Cerebellar cortex (tissue), 1 donor: ENCODE measurements at regions not wholly inside any gene's neighbourhood (a gene's known extent, or its start where the extent isn't known, plus 50 kb on each side); places are given as distances from the start of the nearest gene placed in this dataset.
A peak's percentile ranks its signal among the peaks of the same experiment; 100 is the strongest.

Source experiments
- DNase-seq: peaks from one replicate; pipeline ENCODE4 v3.0.0-alpha.2; 2015; ENCODE audit warnings: low spot score

DNA sequence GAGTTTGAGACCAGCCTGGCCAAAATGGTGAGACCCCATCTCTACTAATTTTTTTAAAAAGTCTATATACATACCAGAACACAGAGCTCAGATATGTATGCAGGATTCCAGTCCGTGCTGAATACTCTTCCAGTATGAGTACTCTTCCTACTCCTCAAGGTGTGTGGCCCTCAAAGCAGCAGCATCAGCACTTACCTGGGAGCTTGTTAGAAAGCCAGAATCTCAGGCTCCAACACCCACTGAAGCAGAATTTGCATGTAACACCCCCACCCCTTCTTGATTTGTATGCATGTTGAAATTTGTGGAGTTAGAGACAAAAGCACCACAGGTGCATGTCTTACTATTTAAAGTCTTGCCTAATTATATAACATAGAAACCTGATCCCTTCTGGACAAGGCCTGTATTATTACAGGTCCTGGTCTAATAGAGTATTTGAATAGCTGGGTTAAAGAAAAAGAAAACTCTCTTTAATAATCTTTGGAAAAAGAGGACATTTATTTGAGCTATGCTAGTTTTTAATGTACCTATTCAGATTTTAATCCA lies 50.3 kb upstream of the NFE2L2 start:
- no peak for DNase-seq

DNA sequence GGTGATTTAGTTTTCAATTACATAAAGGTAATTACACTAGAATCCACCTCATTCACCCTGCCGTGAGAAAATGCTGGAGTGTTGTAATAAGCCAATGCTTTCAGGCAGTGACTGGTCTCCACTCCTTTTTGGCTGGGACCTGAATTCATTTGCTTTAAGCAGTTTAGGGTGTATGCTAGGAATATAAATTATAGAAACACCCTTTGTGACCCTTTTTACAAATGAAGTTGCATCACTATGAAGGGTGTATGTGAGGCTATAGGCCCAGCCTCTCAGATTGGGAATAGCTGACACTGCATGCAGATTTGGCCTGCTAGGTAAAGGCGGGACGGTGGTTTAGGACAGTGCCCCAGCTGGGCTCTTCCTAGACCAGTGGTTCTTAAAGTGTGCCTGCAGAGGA lies 50.8 kb upstream of the NFE2L2 start:
- DNase-seq = no peak

DNA sequence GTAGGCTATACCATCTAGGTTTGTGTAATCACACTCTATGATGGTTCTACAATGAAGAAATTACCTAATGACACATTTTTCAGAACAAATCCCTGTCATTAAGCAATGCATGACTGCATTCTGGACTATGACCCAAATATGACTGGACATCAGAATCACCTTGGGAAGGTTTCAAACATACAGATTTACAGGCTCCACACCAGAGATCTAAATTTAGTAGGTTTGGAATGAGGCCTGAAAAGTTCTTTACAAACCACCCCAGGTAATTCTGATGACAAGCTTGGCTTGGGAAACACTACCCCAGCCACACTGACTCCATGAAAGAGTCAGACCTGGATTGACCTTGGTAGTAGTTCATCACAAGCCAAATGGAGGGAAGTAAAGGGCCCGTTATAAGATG lies 52.2 kb upstream of the NFE2L2 start:
- no peak for DNase-seq

DNA sequence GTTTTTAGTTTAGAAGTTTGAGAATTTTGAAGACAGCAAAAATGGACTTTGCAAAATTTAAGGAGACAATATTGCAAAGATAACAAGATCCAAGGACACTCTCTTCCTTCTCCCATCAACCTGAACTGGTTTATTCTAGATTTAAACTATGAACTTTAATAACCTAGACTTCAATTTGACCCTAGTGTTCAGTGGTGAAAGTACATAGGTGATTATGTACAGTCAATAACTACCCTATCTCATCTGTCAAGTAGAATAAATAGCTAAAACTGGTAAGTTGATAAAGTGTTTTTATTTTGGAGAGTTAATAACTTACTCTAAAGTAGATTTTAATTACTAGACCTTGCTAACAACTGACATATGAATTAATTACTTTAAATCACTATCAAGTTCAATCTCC lies 52.9 kb upstream of the NFE2L2 start:
- DNase-seq = no peak

DNA sequence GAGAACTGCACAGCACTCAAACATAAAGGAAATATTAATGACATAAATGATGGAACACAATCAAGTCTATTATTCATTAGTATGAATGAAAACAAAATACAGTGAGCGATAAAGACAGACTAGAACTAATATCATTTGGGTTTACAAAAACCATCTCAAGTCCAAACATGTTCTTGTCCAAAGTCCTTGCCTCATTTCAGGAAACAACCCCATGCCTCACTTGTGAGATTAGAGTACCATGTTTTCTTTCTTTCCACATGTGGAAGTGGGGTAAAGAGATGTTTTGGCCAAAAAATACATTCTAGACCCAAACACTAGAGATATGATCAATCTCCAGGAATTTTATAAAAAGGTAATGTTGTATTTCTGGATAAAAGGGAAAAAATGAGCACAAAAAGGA lies 53.3 kb upstream of the NFE2L2 start:
- DNase-seq = no peak

DNA sequence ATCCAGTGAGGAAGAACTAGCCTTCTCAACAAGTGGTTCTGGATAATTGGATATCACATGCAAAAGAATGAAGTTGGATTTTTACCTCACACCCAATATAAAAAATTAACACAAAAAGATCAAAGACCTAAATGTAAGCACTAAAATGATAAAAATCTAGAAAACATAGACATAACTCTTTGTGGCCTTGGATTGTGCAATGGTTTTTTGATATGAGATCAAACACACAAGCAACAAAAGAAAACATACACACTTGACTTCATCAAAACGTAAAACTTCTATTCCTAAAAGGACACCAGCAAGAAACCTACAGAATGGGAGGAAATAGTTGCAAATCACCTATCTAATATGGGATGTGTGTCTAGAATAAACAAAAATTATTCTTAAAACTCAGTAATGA lies 54.1 kb upstream of the NFE2L2 start:
- no peak for DNase-seq

DNA sequence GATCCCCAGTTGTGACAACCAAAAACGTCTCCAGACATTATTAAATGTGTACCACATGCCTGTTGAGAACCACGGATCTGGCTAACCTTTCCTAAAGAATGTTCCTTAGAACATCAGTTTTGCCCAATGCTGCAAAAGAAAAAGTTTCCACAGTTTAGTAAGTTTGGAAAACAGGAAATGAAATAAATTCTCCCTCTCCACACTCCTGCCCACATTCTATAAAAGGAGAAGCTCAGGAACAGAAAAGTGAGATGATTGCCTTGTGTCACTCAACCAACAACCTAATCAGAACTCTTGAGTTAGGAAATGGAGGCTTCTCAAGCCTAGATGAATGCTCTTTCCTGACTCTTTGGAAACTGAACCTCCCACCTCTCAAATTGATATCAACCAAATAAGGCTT lies 56.1 kb upstream of the NFE2L2 start:
- DNase-seq = no peak

DNA sequence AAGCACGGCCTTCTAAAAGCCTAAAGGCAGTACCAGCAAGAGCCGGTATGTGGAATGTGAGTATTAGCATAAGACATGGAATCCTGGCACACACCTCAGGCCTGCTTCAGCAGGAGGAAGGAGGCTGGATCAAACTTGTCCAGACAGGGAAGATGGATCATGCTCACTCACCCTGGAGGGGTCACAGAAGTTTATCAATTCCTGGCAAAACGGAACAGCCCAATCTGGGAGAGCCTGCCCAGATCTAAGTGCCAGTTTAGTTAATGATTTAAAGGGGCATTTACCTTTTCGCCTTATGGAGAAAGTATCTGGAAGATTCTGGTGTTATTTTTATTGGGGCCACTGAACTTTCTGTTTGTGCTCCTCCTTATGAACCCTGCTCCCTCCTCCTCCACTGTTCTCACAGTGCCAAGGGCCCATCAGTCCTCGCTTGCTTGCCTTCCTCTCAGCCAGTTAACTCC lies 58.3 kb upstream of the NFE2L2 start:
- no peak for DNase-seq

DNA sequence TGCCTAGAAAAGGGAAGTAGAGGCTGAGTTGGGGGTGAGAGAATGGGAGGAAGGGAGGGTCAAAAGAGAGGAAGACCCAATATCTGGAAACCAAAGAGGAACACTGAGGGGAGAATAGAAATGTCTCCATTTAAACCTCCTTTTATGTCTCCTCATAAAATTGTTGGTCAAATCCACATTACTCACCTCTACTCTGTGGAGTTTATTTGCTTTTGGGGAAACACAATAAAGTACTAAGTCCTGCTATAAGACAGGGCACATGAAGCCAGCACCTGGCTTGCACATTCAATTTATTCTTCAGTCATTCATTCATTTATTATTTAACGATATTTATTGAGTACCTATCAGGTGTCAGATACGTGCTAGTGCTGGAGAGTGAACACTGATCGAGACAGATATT lies 60.3 kb upstream of the NFE2L2 start:
- no peak for DNase-seq

DNA sequence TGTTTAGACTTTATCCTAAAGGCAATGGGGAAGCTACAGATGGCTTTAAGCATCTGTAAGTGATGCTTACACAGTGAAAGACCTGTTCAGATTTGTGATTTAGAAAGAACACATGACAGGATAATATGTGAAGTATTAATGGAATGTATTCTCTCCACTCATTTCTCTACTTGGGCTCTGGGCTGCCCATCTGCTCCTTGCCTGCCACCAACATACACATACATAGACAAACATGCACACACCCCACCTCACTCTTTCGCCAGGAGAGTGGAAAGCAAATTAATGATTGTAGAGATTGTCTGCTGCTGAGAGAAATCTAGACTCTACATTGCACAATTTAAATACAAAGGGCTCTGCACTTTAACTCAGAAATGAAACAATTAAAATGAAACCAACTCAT lies 61.0 kb upstream of the NFE2L2 start:
- DNase-seq = no peak

DNA sequence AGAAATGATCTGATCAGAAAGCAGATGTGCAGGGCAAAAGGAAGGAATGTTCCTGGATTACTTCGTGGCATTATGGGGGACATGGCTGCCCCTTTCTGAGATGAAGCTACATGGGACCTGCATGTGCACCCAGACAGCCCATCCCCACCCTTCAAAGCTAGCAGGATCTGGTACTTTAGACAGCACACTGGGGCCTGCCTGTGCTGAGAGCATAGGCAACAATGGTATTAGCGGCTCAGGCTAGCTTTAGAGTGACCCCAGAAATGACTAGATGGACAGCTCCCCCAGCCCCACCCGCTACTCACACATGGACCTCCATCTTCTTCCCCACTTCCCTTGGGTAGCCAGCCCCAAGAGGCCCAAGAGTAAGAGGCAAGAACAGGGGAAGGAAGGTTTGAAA lies 61.5 kb upstream of the NFE2L2 start:
- no peak for DNase-seq

DNA sequence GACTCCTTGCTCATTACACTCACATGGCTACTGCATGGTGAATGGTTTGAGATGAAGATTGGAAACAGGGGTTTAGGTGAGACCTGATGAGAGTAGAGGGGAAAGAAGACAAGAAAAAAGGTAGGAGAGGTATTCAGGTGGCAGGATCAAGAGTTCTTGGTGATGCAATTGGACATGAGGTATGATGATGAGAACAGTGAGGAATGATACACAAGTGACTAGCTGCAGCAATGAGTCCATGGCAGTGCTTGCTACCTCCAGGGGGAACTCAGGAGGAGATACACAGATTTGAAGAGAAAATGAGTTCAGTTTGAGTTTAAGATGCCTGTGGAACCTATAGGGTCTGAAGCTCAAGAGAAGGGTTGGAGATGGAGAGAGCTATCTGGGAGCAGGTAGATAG lies 62.1 kb upstream of the NFE2L2 start:
- no peak for DNase-seq

DNA sequence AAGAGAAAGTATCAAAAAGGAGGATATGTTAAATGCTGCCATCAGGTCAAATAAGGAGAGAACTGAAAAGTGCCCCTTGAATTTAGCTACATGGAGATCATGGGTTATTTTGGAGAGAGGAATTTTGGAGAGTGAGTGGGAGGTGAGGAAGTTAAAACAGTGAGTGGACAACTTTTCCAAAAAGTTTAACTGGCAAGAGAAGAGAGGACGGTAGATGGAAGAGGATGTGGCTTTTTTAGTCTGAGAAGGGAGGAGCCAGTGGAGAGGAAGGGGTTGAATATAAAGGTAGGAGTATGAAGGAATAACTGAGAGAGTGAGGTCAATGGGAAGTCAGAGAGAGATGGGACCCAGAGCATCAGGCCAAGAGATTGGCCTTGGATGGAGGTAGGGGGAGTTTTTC lies 62.5 kb upstream of the NFE2L2 start:
- no peak for DNase-seq

DNA sequence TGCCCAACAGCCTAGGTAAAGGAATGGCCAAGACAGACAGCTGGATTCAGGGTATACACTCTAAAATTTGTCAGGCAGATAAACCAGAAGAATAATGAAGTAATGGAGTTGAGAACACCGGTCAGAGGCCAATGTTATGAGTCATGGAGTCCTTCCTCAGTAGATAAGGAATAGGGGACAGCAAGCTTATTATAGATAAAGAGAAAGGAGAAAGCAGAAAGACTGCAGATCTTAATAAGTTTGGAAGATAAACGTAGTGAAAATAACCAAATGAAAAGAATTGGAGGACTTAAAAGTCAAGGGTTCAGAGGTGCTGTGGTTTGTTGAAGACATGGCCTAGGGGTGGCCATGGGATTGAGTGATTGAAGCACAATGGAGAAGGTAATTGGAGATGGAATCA lies 63.5 kb upstream of the NFE2L2 start:
- DNase-seq = no peak

DNA sequence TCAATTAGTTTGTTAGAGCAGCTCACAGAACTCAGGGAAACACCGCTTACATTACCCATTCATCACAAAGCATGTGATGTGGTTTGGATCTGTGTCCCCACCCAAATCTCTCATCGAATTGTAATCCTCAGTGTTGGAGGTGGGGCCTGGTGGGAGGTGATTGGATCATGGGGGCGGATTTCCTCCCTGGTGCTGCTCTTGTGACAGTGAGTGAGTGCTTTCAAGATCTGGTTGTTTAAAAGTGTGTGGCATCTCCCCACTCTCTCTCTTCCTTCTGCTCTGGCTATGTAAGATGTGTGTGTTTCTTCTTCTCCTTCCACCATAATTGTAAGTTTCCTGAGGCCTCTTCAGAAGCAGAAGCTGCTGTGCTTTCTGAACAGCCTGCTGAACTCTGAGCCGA lies 63.5 kb upstream of the AGPS start:
- no peak for DNase-seq

DNA sequence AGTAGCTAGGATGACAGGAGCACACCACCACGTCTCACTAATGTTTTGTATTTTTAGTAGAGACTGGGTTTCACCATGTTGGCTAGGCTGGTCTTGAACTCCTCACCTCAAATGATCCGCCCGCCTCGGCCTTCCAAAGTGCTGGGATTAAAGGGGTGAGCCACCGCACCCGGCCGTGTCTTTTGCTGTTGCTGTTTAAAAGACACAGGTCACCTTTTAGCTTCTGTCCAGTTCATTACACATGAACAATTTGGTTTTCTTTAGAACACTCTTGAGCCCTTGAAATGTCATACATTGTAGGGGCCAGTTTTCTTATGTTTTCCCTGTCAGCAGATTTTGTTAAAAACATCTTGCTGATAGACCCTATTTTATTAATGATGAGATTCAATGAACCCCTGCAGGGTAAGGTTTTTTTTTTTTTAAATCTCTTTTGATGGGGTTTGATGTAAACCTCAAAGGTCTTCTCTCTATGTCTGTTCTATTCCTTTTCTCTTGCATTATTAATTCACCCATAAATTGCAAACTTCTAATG lies 61.0 kb upstream of the AGPS start:
- no peak for DNase-seq

DNA sequence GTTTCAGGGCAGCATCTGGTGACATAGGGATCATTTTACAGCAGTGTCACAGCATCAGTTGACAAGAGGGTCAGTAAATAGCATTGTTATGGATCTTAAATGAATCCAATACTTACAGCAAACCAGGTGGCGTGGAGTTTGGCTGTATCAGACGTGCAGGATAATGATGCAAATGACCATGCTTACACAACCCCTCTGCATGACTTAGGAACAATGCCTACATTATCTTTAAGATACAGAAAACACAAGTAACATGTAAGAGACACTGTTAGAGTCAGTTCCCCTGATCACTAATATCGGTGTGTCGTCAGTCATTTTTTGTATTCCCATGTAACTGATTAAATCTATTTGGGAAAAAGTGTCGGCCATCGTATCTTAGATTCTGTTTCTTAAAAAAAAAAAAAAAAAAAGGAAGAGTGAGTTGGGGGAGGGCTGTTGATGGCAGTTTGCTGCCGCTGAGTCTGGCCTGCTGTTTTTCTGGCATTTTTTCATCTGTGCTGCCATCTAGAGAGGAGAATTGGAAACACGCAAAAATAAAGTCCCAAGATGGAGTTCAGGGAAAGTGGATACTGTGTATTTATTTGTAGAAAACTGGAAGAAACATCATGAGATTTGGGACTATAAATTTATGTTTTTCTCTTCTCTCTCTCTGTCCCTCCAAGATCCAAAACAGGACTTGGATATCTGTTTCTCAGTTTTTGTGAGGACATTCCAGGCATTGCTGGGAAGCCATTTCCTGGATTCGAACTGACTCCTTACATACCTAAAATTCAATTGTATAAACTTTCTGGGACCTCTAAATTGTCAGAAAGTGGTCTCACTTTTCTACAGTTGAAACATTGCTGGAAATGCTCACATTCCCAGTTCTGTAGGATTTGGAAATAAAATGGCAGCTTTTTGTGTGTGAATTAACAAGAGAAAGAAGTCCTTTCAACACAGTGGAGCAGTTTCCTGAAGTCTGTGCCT lies 60.3 kb upstream of the AGPS start:
- DNase-seq = peak; percentile 84

DNA sequence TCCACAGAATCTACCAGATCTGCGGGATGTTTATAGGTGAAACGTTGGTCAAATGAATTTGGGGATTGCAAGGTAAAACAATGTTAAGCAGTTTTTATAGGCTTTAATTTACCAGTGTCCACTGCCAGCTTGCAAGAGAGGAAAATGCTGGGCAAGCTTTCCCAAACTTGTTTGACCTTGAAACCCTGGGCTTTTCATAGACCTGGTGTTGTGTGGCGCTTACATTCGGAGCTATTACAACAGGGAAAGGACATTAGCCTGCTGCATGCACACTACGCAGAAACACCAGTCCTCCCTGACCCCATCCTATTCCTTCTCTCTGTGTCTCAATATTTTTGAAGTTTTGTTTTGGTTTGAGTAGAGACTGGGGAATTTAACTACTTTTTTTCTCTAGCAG lies 59.6 kb upstream of the AGPS start:
- DNase-seq = peak; percentile 16

DNA sequence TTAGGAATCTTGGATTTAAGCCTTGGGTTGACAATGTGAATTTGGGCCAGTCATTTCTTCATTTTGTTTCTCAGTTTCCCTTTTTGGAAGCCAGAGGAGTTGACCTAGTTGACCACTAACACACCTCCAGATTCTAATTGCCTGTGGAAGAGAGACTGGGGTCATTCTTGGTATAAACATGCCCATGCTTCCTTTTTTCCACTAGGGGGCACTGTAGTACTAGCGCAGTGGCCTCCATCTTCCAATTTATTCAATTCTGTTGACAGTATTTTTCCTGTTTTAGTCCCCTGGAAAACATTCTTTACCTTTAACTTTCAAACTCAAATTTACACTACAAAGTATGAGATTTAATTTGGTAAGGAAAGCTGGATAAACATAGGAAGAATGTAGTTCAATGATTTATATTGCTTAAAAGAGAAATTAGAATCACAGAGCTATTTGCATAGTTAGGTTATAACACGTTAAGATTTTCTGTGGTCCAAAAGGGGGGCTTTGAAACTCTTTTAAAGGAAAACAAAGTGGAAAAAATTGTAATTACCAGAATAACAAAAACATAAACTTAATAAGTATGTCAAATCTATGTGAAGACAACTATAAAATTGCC lies 57.5 kb upstream of the AGPS start:
- DNase-seq = peak; percentile 76

DNA sequence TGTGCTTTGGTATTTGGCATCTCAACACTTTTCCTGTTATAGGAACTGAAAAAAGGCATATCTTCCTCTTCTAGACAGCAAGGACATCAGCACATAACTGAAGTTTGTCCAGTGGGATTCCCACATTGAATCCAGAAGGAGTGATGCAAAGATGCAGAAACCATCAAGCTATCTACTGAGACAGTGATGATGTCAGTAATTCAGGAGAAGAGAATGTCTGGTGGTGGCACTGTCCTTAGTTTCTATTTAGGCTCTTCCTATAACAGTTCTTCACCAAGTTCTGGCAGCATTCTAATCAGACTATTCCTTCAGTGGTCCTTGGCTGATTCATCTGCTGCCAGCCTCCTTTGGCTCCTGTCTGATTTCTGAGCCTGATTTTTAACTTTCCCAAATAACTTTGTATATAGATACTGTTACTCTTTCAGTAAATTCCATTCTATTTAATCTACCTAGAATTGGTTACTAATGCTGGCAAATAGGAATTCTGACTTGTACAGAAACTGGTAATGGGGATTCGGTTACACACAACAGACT lies 56.6 kb upstream of the AGPS start:
- DNase-seq = peak; percentile 22

DNA sequence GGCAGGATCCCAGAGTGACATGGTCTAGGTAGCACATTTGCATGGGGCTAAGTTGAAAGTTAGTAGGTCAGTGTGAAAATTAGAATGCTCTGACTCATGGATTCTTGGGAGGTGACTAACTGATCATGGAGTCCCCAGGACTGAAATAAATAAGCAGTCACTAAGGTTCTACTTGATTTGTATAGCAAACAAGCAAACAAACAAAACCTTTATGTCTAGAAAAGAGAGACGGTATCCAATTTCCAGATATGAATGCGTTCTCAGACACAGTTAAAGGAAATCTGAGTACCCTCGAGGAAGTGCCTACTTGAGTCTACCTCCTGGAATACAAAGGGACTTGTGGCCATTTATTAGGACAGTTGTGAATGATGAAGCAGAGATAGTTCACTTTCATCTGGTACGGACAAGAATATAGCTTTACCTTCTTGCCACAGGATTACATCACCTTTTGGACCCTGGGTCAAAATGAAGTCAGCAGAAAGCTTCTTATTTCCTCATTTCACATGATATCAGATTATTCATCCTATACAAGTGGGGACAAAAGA lies 54.3 kb upstream of the AGPS start:
- no peak for DNase-seq

DNA sequence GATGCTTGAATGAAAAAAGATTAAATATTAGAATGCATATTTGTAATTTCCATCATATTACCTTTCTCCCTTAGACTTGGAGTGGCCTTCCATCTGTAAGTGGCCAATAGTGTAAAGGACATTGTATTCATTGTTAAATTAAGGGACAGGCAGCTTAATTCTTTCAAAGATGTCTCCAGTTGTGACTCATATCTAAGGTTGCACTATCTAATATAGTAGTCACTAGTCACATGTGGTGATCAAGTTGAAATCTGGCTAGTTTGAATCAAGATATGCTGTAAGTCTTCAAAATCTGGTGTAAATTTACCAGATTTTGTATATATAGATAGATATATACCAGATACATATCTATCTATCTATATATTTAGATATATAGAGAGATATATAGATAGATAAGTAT lies 52.4 kb upstream of the AGPS start:
- DNase-seq = no peak

DNA sequence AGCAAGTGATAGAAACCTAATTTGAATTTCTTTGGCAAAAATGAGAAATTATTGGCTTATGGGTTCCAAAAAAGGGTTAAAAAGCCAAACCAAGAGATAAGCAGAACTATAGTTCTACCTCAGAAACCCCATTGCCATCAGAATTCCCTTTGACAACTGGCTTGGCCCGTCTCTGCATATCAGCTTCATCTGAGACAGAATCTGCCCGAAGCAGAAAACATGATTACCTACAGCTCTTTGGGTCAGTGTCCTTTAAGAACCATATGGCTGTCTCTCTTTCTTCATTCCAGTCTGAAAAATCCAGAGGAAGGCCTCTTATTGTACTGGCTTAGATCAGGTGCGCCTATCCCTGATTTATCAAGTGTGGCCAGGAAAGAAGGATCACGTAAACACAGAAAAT lies 49.8 kb upstream of the AGPS start:
- no peak for DNase-seq
